Glutamatergic neuron (in vitro differentiated cells): ENCODE measurements at regions not wholly inside any gene's neighbourhood (a gene's known extent, or its start where the extent isn't known, plus 50 kb on each side); places are given as distances from the start of the nearest gene placed in this dataset.

Experiments
- DNase-seq: peaks from one replicate; pipeline ENCODE4 v3.0.0; 2022
- H3K27ac Mint-ChIP-seq: one replicate; pipeline ENCODE4 v1.8.0; 2020; ENCODE audit warnings: mild to moderate bottlenecking, mixed read lengths, inconsistent platforms; ENCODE audit not compliant: unreplicated experiment
- H3K27me3 Mint-ChIP-seq: one replicate; pipeline ENCODE4 v1.8.0; 2020; ENCODE audit warnings: mild to moderate bottlenecking, moderate library complexity, mixed read lengths, inconsistent platforms; ENCODE audit not compliant: unreplicated experiment
- H3K36me3 Mint-ChIP-seq: one replicate; pipeline ENCODE4 v1.8.0; 2020; ENCODE audit warnings: mild to moderate bottlenecking, mixed read lengths, inconsistent platforms; ENCODE audit not compliant: unreplicated experiment
- H3K4me1 Mint-ChIP-seq: one replicate; pipeline ENCODE4 v1.8.0; 2020; ENCODE audit warnings: mild to moderate bottlenecking, low read depth, mixed read lengths, inconsistent platforms; ENCODE audit not compliant: unreplicated experiment
- H3K4me3 Mint-ChIP-seq: one replicate; pipeline ENCODE4 v1.8.0; 2020; ENCODE audit warnings: mild to moderate bottlenecking, mixed read lengths, inconsistent platforms; ENCODE audit not compliant: unreplicated experiment
- H3K9me3 Mint-ChIP-seq: one replicate; pipeline ENCODE4 v1.8.0; 2020; ENCODE audit warnings: mild to moderate bottlenecking, moderate library complexity, mixed read lengths, inconsistent platforms; ENCODE audit not compliant: unreplicated experiment
- TF ChIP-seq, protein P1 (sequence below): fragments of 200-600 bp; sonication (generic); IDR thresholded peaks from one replicate; pipeline ENCODE4 v1.5.0; 2021; ENCODE audit not compliant: partially characterized antibody, unreplicated experiment

DNA sequence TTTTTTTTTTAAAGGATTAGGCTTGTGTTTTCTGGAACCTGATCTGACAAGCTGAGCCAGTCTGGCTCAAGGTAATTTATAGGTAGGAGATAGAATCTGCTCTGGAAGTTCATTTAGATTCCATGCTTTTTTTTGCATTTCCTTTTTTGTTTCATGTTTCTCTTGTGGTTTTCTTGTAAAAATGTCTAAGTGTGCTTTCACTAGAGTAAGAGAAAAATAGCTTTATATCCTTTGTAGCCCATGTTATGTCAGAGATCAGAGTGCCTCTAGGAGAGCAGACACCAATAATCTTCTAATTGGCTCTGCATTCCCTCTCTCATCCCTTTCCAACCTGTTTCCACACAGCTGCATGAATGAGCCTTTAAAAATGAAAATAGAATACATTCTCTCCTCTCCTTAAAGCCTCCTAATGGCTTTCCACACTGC, 389.8 kb upstream of the KCNMB2 start:
- Mint-ChIP-seq H3K27ac (no peak overlapping the region), H3K4me3 (no peak overlapping the region), H3K36me3 (no peaks in the 10 kb centered on the region), H3K4me1 (no peaks in the 10 kb centered on the region), H3K27me3 (no peaks in the 10 kb centered on the region), H3K9me3 (no peaks in the 10 kb centered on the region)
- TF ChIP-seq, protein P1, sequence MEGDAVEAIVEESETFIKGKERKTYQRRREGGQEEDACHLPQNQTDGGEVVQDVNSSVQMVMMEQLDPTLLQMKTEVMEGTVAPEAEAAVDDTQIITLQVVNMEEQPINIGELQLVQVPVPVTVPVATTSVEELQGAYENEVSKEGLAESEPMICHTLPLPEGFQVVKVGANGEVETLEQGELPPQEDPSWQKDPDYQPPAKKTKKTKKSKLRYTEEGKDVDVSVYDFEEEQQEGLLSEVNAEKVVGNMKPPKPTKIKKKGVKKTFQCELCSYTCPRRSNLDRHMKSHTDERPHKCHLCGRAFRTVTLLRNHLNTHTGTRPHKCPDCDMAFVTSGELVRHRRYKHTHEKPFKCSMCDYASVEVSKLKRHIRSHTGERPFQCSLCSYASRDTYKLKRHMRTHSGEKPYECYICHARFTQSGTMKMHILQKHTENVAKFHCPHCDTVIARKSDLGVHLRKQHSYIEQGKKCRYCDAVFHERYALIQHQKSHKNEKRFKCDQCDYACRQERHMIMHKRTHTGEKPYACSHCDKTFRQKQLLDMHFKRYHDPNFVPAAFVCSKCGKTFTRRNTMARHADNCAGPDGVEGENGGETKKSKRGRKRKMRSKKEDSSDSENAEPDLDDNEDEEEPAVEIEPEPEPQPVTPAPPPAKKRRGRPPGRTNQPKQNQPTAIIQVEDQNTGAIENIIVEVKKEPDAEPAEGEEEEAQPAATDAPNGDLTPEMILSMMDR, result no peak
- no peak for DNase-seq

DNA sequence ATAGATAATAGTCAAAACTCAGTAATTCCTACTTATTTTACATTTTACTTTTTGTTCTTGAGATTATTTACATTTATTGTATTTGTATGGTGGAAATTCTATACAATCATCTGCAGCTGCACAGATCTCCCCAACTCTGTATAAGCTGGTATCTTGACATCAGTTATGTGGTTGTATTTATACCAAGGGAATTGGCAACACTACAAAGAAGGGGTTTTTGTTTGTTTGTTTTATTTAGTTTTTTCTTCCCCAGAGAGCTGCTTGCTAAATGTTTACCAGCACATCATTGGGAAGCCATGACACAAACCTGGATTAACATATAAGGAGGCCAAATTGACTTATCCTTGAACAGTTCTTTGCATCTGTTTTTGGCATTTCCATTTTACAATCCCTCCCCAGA, 389.2 kb upstream of the KCNMB2 start:
- no peak overlapping the region for H3K4me3 Mint-ChIP-seq
- no peaks in the 10 kb centered on the region for H3K36me3 Mint-ChIP-seq
- H3K4me1 Mint-ChIP-seq, result no peaks in the 10 kb centered on the region
- DNase-seq, result no peak
- no peak overlapping the region for H3K27ac Mint-ChIP-seq
- TF ChIP-seq, protein P1, result no peak
- H3K9me3 Mint-ChIP-seq, result no peaks in the 10 kb centered on the region
- no peaks in the 10 kb centered on the region for H3K27me3 Mint-ChIP-seq

DNA sequence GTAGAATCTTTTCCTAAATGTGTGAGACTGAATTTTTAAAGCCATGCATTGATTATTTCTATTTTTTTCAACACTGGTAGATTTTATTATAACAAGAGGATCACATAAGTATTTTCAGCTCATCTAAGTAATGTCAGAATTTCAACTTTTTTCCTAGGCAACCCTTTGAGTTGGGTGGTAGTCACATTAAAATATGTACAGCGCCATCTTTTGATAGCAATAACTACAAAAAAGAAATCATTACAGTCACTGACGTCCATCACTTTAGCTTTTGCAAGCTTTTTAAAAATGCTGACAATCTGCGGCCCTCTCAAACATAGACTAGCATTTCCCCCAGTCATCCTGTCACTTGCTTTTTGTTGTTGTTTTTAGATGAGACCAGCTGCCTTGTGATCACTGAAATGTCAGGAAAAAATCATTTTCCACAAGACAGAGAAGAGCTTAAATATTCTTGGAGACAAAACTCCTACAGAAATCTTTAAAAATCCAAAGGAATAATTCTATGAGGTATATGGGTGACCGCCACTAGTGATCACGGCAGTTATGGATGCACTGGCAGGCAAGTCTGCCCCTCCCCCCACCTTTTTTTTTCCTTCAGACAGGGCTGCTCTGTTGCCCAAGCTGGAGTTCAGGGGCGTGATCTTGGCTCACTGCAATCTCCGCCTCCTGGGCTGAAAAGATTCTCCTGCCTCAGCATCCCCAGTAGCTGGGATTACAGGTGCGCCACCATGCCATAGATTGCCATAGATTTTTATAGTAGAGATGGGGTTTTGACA, 384.0 kb upstream of the KCNMB2 start:
- H3K4me3 Mint-ChIP-seq, result no peak overlapping the region
- no peak for DNase-seq
- H3K27me3 Mint-ChIP-seq, result no peaks in the 10 kb centered on the region
- H3K36me3 Mint-ChIP-seq, result no peaks in the 10 kb centered on the region
- no peak overlapping the region for H3K27ac Mint-ChIP-seq
- TF ChIP-seq, protein P1, result no peak
- no peaks in the 10 kb centered on the region for H3K9me3 Mint-ChIP-seq
- peaks cover 2% of the 10 kb centered on the region for H3K4me1 Mint-ChIP-seq

DNA sequence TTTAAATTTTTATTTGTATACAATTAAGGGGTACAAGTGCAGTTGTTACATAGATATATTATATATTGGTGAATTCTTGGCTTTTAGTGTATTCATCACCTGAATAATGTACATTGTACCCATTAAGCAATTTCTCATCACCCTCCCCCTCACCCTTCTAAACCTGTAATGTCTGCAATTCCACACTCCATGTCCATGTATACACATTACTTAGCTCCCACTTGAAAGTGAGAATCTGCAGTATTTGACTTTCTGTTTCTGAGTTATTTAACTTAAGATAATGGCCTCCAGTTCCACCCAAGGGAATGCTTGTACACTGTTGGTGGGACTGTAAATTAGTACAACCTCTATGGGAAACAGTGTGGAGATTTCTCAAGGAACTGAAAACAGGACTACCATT, 383.2 kb upstream of the KCNMB2 start:
- TF ChIP-seq, protein P1, result no peak
- Mint-ChIP-seq H3K4me1 (peaks cover 2% of the 10 kb centered on the region), H3K4me3 (no peak overlapping the region), H3K36me3 (no peaks in the 10 kb centered on the region), H3K27me3 (no peaks in the 10 kb centered on the region), H3K9me3 (no peaks in the 10 kb centered on the region), H3K27ac (no peak overlapping the region)
- DNase-seq, result no peak

DNA sequence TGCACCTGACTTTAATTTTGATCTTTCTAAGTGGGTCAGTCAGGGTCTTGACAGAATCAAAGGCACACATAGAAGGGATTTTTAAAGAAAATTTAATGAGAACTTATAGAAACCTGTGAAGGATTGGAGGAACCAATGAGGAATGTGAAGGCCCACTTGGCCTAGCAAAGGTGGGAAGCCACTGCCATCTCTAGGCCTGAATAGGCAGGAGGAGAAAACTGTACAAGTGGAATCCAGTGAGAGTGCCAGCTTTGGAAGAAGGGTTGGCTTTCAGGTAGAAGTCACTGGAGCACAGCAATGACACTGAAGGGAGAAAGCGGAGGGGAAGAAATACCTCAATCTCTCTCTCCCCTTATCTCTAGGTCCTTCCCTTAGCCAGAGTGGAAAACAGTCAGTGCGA, 380.7 kb upstream of the KCNMB2 start:
- H3K36me3 Mint-ChIP-seq, result peaks cover 4% of the 10 kb centered on the region
- no peak for DNase-seq
- no peak overlapping the region for H3K4me3 Mint-ChIP-seq
- H3K27ac Mint-ChIP-seq, result no peak overlapping the region
- peaks cover 1% of the 10 kb centered on the region for H3K27me3 Mint-ChIP-seq
- TF ChIP-seq, protein P1, result no peak
- H3K9me3 Mint-ChIP-seq, result peaks cover 6% of the 10 kb centered on the region
- peaks cover 11% of the 10 kb centered on the region for H3K4me1 Mint-ChIP-seq
